T-helper 1 cell treated with Interleukin-12 subunit alpha and Interleukin-12 subunit beta and Interleukin-4 antibody, amounts not matched to agents 30 μg/mL and 1 μg/mL, for 36 hours (primary cell): ENCODE measurements at regions not wholly inside any gene's neighbourhood (a gene's known extent, or its start where the extent isn't known, plus 50 kb on each side); places are given as distances from the start of the nearest gene placed in this dataset.

Experiments used
- H3K27ac Mint-ChIP-seq: one replicate; pipeline ENCODE4 v1.8.0; 2021; ENCODE audit warnings: mild to moderate bottlenecking, mixed read lengths
- H3K27me3 Mint-ChIP-seq: one replicate; pipeline ENCODE4 v1.8.0; 2021; ENCODE audit warnings: low read depth, mixed read lengths
- H3K36me3 Mint-ChIP-seq: one replicate; pipeline ENCODE4 v1.8.0; 2021; ENCODE audit warnings: low read depth, mixed read lengths
- H3K4me1 Mint-ChIP-seq: one replicate; pipeline ENCODE4 v1.8.0; 2021; ENCODE audit warnings: low read depth, mixed read lengths
- H3K4me3 Mint-ChIP-seq: one replicate; pipeline ENCODE4 v1.8.0; 2021; ENCODE audit warnings: mild to moderate bottlenecking, moderate library complexity, mixed read lengths
- H3K9me3 Mint-ChIP-seq: one replicate; pipeline ENCODE4 v1.8.0; 2021; ENCODE audit warnings: mixed read lengths

DNA sequence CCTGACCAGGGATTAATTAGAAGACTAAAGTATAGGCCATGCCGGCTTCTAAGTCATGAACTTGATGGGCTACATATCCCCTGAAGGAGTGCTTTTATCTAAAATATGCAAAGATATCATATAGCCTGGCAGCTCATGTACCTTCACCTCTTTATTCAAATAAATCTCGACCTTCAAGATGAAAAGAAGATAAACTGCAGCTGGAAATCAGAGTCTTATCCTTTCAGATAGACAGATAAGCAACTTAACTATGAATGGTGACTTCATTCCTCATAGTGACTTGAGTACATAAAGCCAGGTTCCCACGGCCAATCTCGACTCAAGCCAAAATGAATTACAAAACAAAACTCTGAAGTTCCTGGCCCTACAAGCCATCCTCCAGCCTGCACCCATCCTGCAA is 165.3 kb upstream of the KLHL29 start:
- Mint-ChIP-seq H3K27ac (no peak overlapping the region), H3K4me1 (no peaks in the 10 kb centered on the region), H3K36me3 (no peaks in the 10 kb centered on the region), H3K4me3 (no peak overlapping the region), H3K27me3 (no peaks in the 10 kb centered on the region), H3K9me3 (no peaks in the 10 kb centered on the region)

GRCh38 chr2:23220513-23221094 is 164.4 kb upstream of the KLHL29 start:
- Mint-ChIP-seq H3K36me3 (no peaks in the 10 kb centered on the region), H3K27me3 (no peaks in the 10 kb centered on the region), H3K4me3 (no peak overlapping the region), H3K9me3 (no peaks in the 10 kb centered on the region), H3K27ac (no peak overlapping the region), H3K4me1 (no peaks in the 10 kb centered on the region)

DNA sequence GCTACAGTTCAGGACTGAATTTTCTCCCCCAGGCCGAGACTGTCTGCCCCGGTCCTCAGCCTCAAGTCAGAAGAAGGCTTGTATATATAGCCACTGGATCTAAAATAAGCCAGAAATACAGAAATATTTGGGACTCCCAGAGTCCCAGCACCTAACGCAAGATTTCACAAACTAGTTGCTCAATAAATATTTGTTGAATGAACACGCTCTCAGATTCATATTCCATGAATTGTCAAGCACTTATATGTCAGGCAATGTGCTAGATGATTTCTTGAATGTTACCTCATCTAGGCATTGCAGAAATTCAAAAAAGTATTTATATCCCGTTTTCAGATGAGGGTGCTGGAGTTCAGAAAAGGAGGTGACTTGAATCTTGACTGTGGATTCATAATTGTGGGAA is 163.7 kb upstream of the KLHL29 start:
- H3K9me3 Mint-ChIP-seq = no peaks in the 10 kb centered on the region
- H3K4me1 Mint-ChIP-seq = no peaks in the 10 kb centered on the region
- H3K36me3 Mint-ChIP-seq = no peaks in the 10 kb centered on the region
- H3K27ac Mint-ChIP-seq = no peak overlapping the region
- no peaks in the 10 kb centered on the region for H3K27me3 Mint-ChIP-seq
- H3K4me3 Mint-ChIP-seq = no peak overlapping the region

GRCh38 chr2:23221901-23222300 is 163.1 kb upstream of the KLHL29 start:
- no peaks in the 10 kb centered on the region for H3K4me1 Mint-ChIP-seq
- H3K27me3 Mint-ChIP-seq = no peaks in the 10 kb centered on the region
- H3K4me3 Mint-ChIP-seq = no peak overlapping the region
- no peak overlapping the region for H3K27ac Mint-ChIP-seq
- no peaks in the 10 kb centered on the region for H3K36me3 Mint-ChIP-seq
- no peaks in the 10 kb centered on the region for H3K9me3 Mint-ChIP-seq

- no peaks in the 10 kb centered on the region for H3K27me3 Mint-ChIP-seq
Observed at GRCh38 chr2:23230885-23231284, 154.1 kb upstream of the KLHL29 start.

GRCh38 chr2:23231865-23232264 is 153.1 kb upstream of the KLHL29 start:
- no peak overlapping the region for H3K27ac Mint-ChIP-seq
- H3K36me3 Mint-ChIP-seq = no peaks in the 10 kb centered on the region
- no peaks in the 10 kb centered on the region for H3K27me3 Mint-ChIP-seq
- peaks cover 4% of the 10 kb centered on the region for H3K9me3 Mint-ChIP-seq
- no peak overlapping the region for H3K4me3 Mint-ChIP-seq
- no peaks in the 10 kb centered on the region for H3K4me1 Mint-ChIP-seq

More at GRCh38 chr2:23230885-23231284, 154.1 kb upstream of the KLHL29 start:
- Mint-ChIP-seq H3K9me3 (peaks cover 4% of the 10 kb centered on the region), H3K4me1 (no peaks in the 10 kb centered on the region), H3K27ac (no peak overlapping the region), H3K36me3 (no peaks in the 10 kb centered on the region), H3K4me3 (no peak overlapping the region)

- H3K36me3 Mint-ChIP-seq = no peaks in the 10 kb centered on the region
- peaks cover 4% of the 10 kb centered on the region for H3K9me3 Mint-ChIP-seq
- no peaks in the 10 kb centered on the region for H3K27me3 Mint-ChIP-seq
- H3K4me1 Mint-ChIP-seq = no peaks in the 10 kb centered on the region
- H3K27ac Mint-ChIP-seq = no peak overlapping the region
- no peak overlapping the region for H3K4me3 Mint-ChIP-seq
Observed at GRCh38 chr2:23235292-23235691, 149.7 kb upstream of the KLHL29 start.

GRCh38 chr2:23235736-23236135 is 149.2 kb upstream of the KLHL29 start:
- H3K36me3 Mint-ChIP-seq = no peaks in the 10 kb centered on the region
- H3K27me3 Mint-ChIP-seq = no peaks in the 10 kb centered on the region
- H3K9me3 Mint-ChIP-seq = peaks cover 3% of the 10 kb centered on the region
- no peaks in the 10 kb centered on the region for H3K4me1 Mint-ChIP-seq
- H3K27ac Mint-ChIP-seq = no peak overlapping the region
- no peak overlapping the region for H3K4me3 Mint-ChIP-seq

DNA sequence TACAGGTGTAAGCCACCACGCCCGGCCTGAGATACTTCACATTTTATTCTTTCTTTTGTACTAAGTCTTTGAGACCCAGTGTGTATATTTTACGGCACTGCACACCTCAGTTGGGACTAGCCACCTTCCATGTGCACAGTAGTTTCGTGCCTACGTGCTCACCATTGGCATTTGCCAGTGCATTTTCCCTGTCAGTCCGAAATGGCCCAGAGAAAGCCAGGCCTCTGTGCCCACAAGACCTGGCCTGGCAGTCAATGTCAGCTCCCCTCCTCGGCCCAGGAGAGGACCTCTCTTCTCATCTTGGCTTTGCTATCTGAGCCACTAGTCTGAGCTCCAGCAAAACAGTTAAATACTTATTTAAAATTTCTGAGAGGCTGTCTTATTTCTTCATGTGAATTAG is 147.8 kb upstream of the KLHL29 start:
- Mint-ChIP-seq H3K9me3 (no peaks in the 10 kb centered on the region), H3K36me3 (no peaks in the 10 kb centered on the region), H3K4me3 (no peak overlapping the region), H3K27me3 (no peaks in the 10 kb centered on the region), H3K4me1 (no peaks in the 10 kb centered on the region), H3K27ac (no peak overlapping the region)

DNA sequence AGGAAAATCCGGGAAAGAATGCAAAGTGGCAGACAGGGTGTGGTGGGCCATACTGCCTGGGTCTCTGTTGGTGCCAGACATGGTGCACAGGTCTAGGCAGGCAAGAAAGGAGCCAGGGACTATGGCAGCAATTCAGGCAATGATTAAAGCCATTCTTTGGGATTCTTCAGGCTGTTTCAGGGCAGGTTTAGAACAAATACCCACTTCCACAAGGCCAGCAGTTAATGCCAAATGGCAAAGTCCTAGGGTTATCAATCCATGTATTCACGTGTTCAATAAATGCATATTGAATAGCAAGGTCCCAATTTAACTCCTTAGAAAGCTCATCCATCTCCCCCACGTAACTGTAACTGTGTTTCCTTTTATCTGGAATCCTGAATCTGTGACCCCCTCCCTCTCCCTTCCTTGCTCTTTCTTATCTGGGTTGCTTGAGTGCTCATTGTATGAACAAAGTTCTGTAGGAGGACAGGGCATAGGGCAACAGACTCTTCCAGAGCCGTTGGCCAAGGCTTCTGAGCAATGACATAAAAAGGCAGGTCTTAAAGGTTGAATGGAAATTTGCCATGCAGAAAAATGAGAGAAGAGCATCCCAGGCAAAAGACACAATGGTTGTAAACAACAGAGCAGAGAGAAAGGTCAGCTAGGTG is 146.8 kb upstream of the KLHL29 start:
- no peaks in the 10 kb centered on the region for H3K27me3 Mint-ChIP-seq
- H3K36me3 Mint-ChIP-seq = no peaks in the 10 kb centered on the region
- no peaks in the 10 kb centered on the region for H3K9me3 Mint-ChIP-seq
- H3K27ac Mint-ChIP-seq = no peak overlapping the region
- no peak overlapping the region for H3K4me3 Mint-ChIP-seq
- H3K4me1 Mint-ChIP-seq = no peaks in the 10 kb centered on the region

DNA sequence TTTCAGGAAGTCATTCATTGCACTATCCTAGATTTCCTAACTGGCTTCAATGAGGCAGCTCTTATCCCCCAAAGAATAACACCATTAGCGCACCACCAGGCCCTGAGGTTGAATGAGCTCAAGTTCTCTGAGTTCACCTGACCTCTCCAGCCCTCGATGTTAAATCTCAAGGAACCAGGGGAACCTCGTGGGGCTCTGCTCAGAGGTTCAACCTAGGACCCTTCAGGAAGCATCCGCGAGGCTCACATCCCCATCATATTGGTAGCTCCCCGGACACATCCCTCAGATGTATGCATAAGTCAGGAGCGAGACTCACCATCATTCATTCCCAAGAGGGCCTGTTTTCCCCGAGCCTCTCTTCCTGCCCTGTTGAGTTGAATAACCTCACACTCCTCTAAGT is 145.6 kb upstream of the KLHL29 start:
- H3K27me3 Mint-ChIP-seq = no peaks in the 10 kb centered on the region
- H3K4me3 Mint-ChIP-seq = no peak overlapping the region
- no peak overlapping the region for H3K27ac Mint-ChIP-seq
- no peaks in the 10 kb centered on the region for H3K4me1 Mint-ChIP-seq
- no peaks in the 10 kb centered on the region for H3K9me3 Mint-ChIP-seq
- no peaks in the 10 kb centered on the region for H3K36me3 Mint-ChIP-seq

- Mint-ChIP-seq H3K27me3 (no peaks in the 10 kb centered on the region), H3K36me3 (no peaks in the 10 kb centered on the region), H3K4me3 (no peak overlapping the region), H3K27ac (no peak overlapping the region), H3K9me3 (no peaks in the 10 kb centered on the region), H3K4me1 (no peaks in the 10 kb centered on the region)
Observed at GRCh38 chr2:23241121-23241520, 143.9 kb upstream of the KLHL29 start.

DNA sequence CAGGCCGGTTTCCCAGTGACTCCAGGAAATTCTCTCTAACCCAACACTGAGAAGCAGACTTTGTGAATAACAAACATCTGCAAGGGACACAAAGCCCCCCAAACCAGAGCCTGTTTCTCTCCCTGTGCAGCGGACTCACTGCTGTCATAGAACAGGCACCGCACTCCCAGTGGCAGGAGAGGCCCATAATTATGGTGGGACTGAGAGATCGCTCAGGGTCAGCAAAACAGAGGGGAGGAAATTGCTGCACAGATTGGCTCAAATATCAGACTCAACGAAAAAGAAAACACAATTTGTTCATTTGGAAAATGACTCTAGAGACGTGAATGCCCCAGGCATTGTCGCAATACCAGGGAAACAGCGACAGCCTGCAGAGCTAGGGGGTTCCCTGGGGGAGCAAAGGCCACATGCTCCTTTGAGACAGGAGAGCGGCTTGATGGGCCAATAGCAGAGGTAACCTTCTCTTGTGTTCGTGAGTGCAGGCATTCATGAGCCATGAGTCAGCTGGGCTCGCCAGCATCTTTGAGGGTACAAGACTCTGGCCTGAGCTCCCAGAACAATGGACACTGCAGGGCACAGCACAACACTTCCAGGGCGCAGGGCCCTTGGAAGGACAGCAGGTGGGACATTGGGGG is 143.3 kb upstream of the KLHL29 start:
- no peaks in the 10 kb centered on the region for H3K4me1 Mint-ChIP-seq
- no peaks in the 10 kb centered on the region for H3K36me3 Mint-ChIP-seq
- H3K27me3 Mint-ChIP-seq = no peaks in the 10 kb centered on the region
- no peak overlapping the region for H3K4me3 Mint-ChIP-seq
- no peak overlapping the region for H3K27ac Mint-ChIP-seq
- no peaks in the 10 kb centered on the region for H3K9me3 Mint-ChIP-seq

- no peaks in the 10 kb centered on the region for H3K36me3 Mint-ChIP-seq
- H3K4me1 Mint-ChIP-seq = no peaks in the 10 kb centered on the region
- H3K27me3 Mint-ChIP-seq = peaks cover 3% of the 10 kb centered on the region
- no peak overlapping the region for H3K27ac Mint-ChIP-seq
- no peak overlapping the region for H3K4me3 Mint-ChIP-seq
- H3K9me3 Mint-ChIP-seq = no peaks in the 10 kb centered on the region
Observed at GRCh38 chr2:23243073-23243659, 141.8 kb upstream of the KLHL29 start.

- H3K36me3 Mint-ChIP-seq = no peaks in the 10 kb centered on the region
- no peaks in the 10 kb centered on the region for H3K9me3 Mint-ChIP-seq
- H3K27ac Mint-ChIP-seq = no peak overlapping the region
- peaks cover 3% of the 10 kb centered on the region for H3K27me3 Mint-ChIP-seq
- H3K4me3 Mint-ChIP-seq = no peak overlapping the region
- no peaks in the 10 kb centered on the region for H3K4me1 Mint-ChIP-seq
Observed at GRCh38 chr2:23244617-23245016, 140.4 kb upstream of the KLHL29 start.
